GM12873 (cell line): ENCODE measurements at regions not wholly inside any gene's neighbourhood (a gene's known extent, or its start where the extent isn't known, plus 50 kb on each side); places are given as distances from the start of the nearest gene placed in this dataset.

Source experiments
- TF ChIP-seq, protein P1 (sequence below): IDR thresholded peaks from 2 replicates; pipeline ENCODE4 v1.5.1; 2012; ENCODE audit warnings: low read depth, mild to moderate bottlenecking, moderate library complexity, low read length, control low read depth; ENCODE audit not compliant: insufficient read depth; ENCODE audit errors: missing control alignments

- TF ChIP-seq, protein P1, sequence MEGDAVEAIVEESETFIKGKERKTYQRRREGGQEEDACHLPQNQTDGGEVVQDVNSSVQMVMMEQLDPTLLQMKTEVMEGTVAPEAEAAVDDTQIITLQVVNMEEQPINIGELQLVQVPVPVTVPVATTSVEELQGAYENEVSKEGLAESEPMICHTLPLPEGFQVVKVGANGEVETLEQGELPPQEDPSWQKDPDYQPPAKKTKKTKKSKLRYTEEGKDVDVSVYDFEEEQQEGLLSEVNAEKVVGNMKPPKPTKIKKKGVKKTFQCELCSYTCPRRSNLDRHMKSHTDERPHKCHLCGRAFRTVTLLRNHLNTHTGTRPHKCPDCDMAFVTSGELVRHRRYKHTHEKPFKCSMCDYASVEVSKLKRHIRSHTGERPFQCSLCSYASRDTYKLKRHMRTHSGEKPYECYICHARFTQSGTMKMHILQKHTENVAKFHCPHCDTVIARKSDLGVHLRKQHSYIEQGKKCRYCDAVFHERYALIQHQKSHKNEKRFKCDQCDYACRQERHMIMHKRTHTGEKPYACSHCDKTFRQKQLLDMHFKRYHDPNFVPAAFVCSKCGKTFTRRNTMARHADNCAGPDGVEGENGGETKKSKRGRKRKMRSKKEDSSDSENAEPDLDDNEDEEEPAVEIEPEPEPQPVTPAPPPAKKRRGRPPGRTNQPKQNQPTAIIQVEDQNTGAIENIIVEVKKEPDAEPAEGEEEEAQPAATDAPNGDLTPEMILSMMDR = no peak
These were observed 72.6 kb upstream of the NOL4 start for GRCh38 chr18:34297287-34297686.

- TF ChIP-seq, protein P1 = no peak
These were observed 75.1 kb upstream of the NOL4 start for GRCh38 chr18:34299828-34300227.

DNA sequence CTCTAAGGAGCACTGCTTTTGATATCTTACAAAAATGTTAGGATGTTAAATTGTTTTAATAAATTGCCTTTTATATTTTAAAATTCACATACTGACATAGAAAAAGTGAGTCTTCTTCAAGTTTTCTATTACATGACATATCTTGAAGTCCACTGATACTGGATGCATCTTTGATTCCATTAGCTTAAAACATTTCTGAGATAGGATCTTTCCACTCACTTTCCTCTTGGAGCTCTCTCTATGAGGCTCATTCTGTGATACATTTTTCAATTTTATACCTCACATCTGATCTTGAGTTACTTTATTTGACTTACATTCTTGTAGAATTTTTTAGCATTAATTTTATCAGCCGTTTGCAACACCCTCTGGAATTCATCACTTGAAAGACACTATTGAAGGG, 86.8 kb upstream of the NOL4 start:
- TF ChIP-seq, protein P1 = no peak

DNA sequence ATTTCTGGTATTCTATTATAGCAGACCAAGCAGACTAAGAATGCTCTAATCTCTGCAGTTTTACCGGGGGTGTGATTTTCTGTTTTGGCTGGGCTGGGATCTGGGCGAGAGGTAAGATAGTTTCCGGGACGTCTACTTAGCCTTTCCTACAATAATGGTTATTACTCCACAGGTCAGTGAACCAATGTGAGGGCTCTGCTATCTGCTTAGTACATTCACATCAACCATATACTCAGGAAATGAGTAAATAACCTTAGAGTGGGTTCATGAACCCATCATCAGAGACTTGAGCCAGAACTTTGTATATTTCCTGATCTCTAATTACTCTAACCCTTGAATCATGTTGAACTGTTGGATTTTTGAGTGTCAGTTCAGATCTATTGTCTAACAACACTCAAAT, 90.1 kb upstream of the NOL4 start:
- TF ChIP-seq, protein P1 = no peak

GRCh38 chr18:34315591-34316352, 91.1 kb upstream of the NOL4 start:
- TF ChIP-seq, protein P1 = no peak

GRCh38 chr18:34320267-34320666, 95.6 kb upstream of the NOL4 start:
- TF ChIP-seq, protein P1 = no peak

DNA sequence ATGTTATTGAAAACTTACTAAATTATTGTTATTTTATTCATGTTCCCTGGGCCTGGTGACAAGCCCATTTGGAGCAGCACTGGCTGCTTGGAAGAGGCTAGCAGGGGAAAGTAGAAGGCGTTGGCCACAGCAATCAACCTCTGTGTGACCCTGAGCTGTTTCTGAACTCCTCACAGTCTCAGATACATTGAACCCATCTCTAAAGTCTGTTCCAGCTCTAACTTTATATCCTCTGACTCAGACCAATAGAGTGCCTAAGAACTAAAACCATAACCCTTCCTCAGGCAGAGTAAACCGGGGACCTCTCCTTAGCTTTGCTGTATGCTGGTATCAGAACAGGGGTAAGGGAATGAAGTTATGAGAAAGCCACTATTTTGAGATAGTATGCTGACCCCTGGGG, 96.4 kb upstream of the NOL4 start:
- TF ChIP-seq, protein P1 = no peak
